ENCODE measurements at regions not wholly inside any gene's neighbourhood (a gene's known extent, or its start where the extent isn't known, plus 50 kb on each side); places are given as distances from the start of the nearest gene placed in this dataset.
A peak's percentile ranks its signal among the peaks of the same experiment; 100 is the strongest.

GRCh38 chr10:123570898-123571515 is 95.1 kb upstream of the GPR26 start:
- FAIRE-seq: no peak
- Histone ChIP-seq H3K27ac (ENCODE audit: low read depth, low read length) (no peak overlapping the region), H4K5ac (ENCODE audit: insufficient read length, low read depth, low read length) (no peak overlapping the region), H2AFZ (ENCODE audit: low read length) (no peak overlapping the region), H3K9me3 (ENCODE audit: insufficient read depth in 2 of 2, low read depth in 1 of 2, low read length in 1 of 2) (no peaks in the 10 kb centered on the region), H3K36me3 (ENCODE audit: control insufficient read depth in 2 of 4, insufficient read depth in 4 of 4, low read length in 3 of 4) (no peaks in the 10 kb centered on the region), H3K79me1 (ENCODE audit: low read depth, low read length) (no peaks in the 10 kb centered on the region), H3K9ac (replicated peaks in 1 of 4; ENCODE audit: extremely low read depth in 1 of 4, low read depth in 3 of 4, low read length in 3 of 4) (no peak overlapping the region), H4K91ac (replicated peaks; ENCODE audit: insufficient read length, low read length) (no peak overlapping the region), H3K79me2 (ENCODE audit: control insufficient read depth in 1 of 2, insufficient read depth in 2 of 2, low read length in 2 of 2) (no peaks in the 10 kb centered on the region), H3K56ac (replicated peaks; ENCODE audit: insufficient read length, low read depth, low read length) (no peak overlapping the region), H3K4me3 (ENCODE audit: extremely low read depth in 1 of 4, insufficient read depth in 2 of 4, low read depth in 3 of 4, low read length in 4 of 4) (no peak overlapping the region), H3K18ac (ENCODE audit: extremely low read depth, low read length) (no peak overlapping the region), H3K27me3 (replicated peaks in 1 of 4; ENCODE audit: control insufficient read depth in 3 of 4, extremely low read depth in 1 of 4, insufficient read depth in 3 of 4, low read length in 3 of 4) (no peaks in the 10 kb centered on the region; a peak in 1 of 7 replicates), H2AK5ac (ENCODE audit: low read depth, low read length) (no peak overlapping the region), H2BK5ac (ENCODE audit: low read depth, low read length) (no peak overlapping the region), H2BK20ac (ENCODE audit: low read length) (peak overlapping the region; percentile 69; the same call in 1 of the 2 replicates), H3K4me1 (replicated peaks in 1 of 4; ENCODE audit: control insufficient read depth in 3 of 4, insufficient read depth in 4 of 4, low read length in 3 of 4) (peaks cover 0 to 3% (median 0%) of the 10 kb centered on the region in 4 experiments; a peak in 2 of 7 replicates), H2BK15ac (ENCODE audit: low read length) (0 out of 2 replicates have a peak overlapping the region, but pooled peaks have one; percentile 46), H3K4ac (replicated peaks; ENCODE audit: insufficient read length, low read depth, low read length) (no peak overlapping the region), H3K23me2 (ENCODE audit: low read depth, low read length) (no peaks in the 10 kb centered on the region), H4K20me1 (replicated peaks in 1 of 2; ENCODE audit: control insufficient read depth in 1 of 2, insufficient read depth in 2 of 2, low read length in 2 of 2) (no peaks in the 10 kb centered on the region), H2BK120ac (replicated peaks; ENCODE audit: low read depth, low read length) (no peak overlapping the region), H2BK12ac (ENCODE audit: low read depth, low read length) (0 out of 2 replicates have a peak overlapping the region, but pooled peaks have one; percentile 17), H3K23ac (ENCODE audit: insufficient read length) (no peak overlapping the region), H4K8ac (ENCODE audit: extremely low read depth, insufficient read depth, low read length) (no peak overlapping the region), H3K14ac (ENCODE audit: insufficient read length) (no peak overlapping the region), H3K4me2 (ENCODE audit: insufficient read depth in 1 of 2, low read depth in 2 of 2, low read length in 2 of 2) (no peak overlapping the region)
- CTCF ChIA-PET (ENCODE audit: partially characterized antibody): interaction anchor here (0.8 to 8.2 kb wide), 8 partner anchors 9 to 528 kb away, joined by 3 to 92 read pairs (median 4); no protein-coding TSS in a partner anchor
- DNase-seq (ENCODE audit: low read depth in 1 of 2, low spot score in 2 of 2): peak in 1 of 2 experiments; percentile 42
- 93% methylated on average over 12 of the region's 12 CpGs; no CpG with 5 or more reads in 1 of the 2 experiments for WGBS, 2 experiments (ENCODE audit: extremely low coverage in 1 of 2, insufficient coverage in 1 of 2, insufficient read length in 1 of 2, insufficient replicate concordance in 2 of 2, low coverage in 1 of 2, low lambda C conversion rate in 2 of 2, missing lambda C conversion rate in 1 of 2)
- POLR2A ChIA-PET (ENCODE audit: partially characterized antibody): interaction anchor here (1.0 kb wide), 1 partner anchor 10 kb away, joined by 4 read pairs; no protein-coding TSS in a partner anchor
- TF ChIP-seq HDAC2 (IDR thresholded peaks at IDR 0.05; ENCODE audit: borderline replicate concordance in 1 of 2, low read depth in 2 of 2, low read length in 2 of 2) (no peak), RBBP5 (IDR thresholded peaks at IDR 0.05; ENCODE audit: borderline replicate concordance, low read depth, low read length) (no peak), RFX5 (IDR thresholded peaks at IDR 0.05; ENCODE audit: borderline replicate concordance, low read depth, low read length) (no peak), SAP30 (IDR thresholded peaks at IDR 0.05; ENCODE audit: insufficient read depth, insufficient replicate concordance, low read length) (no peak), RAD21 (IDR thresholded peaks at IDR 0.05 in 1 of 2, conservative IDR thresholded peaks at IDR 0.05 in 1 of 2; ENCODE audit: low read depth in 2 of 2, low read length in 2 of 2) (no peak), CHD2 (IDR thresholded peaks at IDR 0.05; ENCODE audit: low read length) (no peak), CBX5 (IDR thresholded peaks at IDR 0.05; ENCODE audit: low read depth, low read length) (no peak), GABPA (IDR thresholded peaks at IDR 0.05; ENCODE audit: borderline replicate concordance, insufficient read depth, low read length) (no peak), TAF7 (optimal IDR thresholded peaks at IDR 0.05; ENCODE audit: borderline replicate concordance, low read depth, low read length) (no peak), EZH2 (IDR thresholded peaks at IDR 0.05; ENCODE audit: low read depth, low read length, severe bottlenecking) (no peak), TEAD4 (IDR thresholded peaks at IDR 0.05; ENCODE audit: low read depth, low read length) (no peak), FOSL1 (IDR thresholded peaks at IDR 0.05; ENCODE audit: insufficient read depth, low read depth, low read length) (no peak)

Measured in H1 (cell line).